Left ventricle myocardium superior (tissue), 1 donor: ENCODE measurements at regions not wholly inside any gene's neighbourhood (a gene's known extent, or its start where the extent isn't known, plus 50 kb on each side); places are given as distances from the start of the nearest gene placed in this dataset.
"Not testable (repeated sequence)": the region's sequence is repeated elsewhere in the genome, so short reads cannot be mapped to it uniquely, and the experiment has no call there.

Experiments
- ATAC-seq: fragments of 200-7000 bp; cut with Tn5 transposase; one replicate; pipeline ENCODE4 v1.9.1; 2020; ENCODE audit warnings: mild to moderate bottlenecking, moderate library complexity
- DNase-seq: peaks from one replicate; pipeline ENCODE4 v3.0.0-alpha.2; 2020
- intact Hi-C: fragments of 100-400 bp; cut with micrococcal nuclease; formaldehyde crosslinking; loops from one replicate; pipeline ENCODE4 v1.11.0; 2022
- donor health status: DM: no; HTN: yes; CAD: no; lungs with severe emphysema.

DNA sequence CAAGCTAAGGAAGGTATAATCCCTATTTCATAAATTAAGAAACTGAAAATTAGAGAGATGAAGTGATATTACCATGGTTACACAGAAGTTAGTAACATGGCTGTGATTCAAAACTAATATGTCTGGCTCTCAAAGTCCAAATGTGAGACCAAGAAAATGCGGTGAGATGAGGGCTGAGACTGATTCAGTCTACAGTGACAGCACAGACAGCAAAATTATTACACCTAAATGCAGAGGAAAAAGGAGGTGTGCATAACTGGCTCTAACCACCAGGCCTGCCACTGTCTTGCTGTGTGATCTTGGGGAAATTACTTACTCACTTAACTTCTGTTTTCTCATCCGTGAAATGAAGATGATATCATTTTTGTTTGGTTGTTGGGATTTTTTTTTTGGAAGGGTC lies 270.0 kb upstream of the SOX9 start:
- ATAC-seq (no peak), DNase-seq (no peak)
- intact Hi-C loops: no loop called here

DNA sequence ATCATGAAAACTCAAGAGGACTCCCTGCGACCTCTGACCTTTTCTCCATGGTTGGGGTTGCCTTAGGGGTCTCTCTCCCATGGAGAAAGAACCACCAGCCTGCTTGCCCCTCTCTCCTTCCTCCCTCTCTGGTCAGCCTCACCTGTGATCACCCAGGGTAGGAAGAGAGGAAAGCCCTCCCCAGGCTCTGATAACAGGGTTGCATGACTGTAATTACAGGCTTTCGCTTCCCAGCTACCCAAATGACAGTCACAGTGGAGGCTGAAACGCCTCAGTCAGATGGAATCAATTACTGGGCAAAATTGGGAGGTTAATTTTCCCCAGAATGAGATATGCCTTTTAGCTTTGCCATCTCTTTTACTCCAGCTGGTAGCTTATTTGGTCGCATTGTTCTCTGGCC lies 265.8 kb upstream of the SOX9 start:
- DNase-seq (no peak), ATAC-seq (no peak)
- intact Hi-C loops: no loop called here

DNA sequence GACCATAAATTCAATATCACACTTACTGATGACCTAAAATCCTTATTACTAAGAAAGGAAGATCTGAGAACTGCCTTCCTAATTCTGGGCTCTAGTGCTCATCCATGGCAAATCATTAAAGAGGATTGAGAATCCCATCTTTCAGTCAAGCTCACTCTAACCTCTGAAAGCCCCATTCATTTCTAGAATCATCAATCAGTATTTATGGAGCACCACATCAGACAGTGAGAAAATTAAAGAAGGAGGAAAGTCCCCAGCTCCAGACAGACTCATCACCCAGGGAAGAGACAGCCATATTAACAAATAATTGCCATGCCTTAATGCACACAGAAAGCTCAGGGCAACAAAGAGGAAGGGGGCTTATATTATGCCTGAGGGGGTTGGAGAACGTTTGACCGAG lies 256.1 kb upstream of the SOX9 start:
- intact Hi-C loops: no loop called here
- DNase-seq: no peak
- no peak for ATAC-seq

DNA sequence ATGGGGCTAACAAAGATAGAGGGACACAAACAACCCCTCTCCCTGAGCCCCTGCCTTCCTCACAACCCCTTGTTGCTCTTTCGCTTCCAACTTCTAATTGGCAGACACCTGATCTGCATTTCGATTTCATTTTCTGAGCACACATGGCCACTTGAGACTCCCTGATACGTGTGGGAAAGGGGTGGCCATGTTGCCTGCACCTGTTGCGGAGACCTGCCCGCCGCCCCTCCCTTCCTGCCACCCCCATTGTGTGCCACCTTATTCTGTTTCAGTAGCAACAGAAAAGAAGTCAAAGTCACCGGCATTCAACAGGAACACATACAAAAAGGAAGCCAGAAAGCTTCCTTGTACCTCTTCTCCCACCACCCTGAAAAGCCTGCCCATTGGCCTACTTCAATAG lies 254.7 kb upstream of the SOX9 start:
- no peak for DNase-seq
- intact Hi-C loops: no loop called here
- ATAC-seq: no peak

DNA sequence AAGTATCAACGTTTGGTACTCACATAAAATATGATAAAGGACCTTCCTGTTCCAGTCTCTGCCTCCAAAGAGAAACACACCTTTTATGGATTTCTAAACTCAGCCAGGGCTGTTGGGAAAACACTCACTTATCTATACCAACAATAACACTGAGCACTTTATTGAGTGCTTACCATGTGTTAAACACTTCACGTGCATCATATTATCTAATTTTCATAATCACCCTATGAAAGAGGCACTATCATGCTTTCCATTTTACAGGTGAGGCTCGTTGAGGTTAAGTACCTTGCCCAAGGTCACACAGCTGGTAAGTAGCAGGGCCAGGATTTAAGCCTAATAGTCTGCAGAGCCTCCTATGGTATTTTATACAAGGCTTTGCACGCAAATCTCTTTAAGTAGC lies 251.5 kb upstream of the SOX9 start:
- DNase-seq: no peak
- no peak for ATAC-seq
- intact Hi-C loops: no loop called here

DNA sequence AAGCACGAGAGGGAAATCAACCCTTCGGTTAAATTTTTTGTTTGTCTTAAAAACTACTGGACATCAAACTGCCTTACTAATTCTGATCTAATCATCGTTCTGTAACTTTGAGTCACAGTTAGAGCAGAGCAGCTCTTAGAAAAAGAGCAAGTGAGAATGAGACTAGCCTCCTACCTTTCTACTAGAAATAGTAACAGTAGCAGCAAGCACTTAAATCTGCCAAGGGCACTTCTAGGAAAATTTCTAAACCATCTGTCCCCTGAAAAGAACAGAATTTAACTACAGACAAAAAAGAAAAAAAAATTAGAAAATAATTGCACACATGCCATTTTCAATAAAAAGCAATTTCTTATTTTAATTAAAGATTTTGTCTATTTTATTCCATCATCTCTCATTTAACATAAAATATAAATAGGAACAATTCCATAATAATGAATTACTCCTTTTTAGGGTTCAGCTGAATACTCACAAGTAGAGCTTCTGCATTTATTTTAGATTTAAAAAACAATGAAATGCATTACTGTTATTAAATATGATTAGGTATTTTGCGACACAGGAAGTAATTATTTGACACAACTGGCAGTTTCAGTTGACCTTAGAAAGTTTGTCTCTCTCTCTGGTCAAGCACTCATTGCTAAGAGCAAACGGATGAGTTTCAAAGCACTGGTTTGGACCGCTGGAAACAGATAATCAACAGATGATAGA lies 250.8 kb upstream of the SOX9 start:
- ATAC-seq: no peak
- intact Hi-C loops: no loop called here
- no peak for DNase-seq

DNA sequence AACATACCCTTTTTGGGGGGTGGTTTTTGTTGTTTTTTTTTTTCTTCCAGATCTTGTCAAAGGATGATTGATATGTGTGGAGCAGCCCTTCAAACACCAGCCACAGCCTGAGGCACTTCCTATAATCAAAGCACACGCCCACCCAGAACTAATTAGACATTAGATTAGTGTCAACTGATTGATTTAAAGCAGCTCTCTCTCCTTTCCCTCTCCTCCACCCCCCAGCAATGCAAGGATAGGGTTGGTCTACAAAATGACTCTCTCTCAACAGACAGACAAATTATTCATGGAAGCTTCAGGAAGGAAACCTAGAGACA lies 250.3 kb upstream of the SOX9 start:
- intact Hi-C loops: no loop called here
- no peak for ATAC-seq
- DNase-seq: no peak

DNA sequence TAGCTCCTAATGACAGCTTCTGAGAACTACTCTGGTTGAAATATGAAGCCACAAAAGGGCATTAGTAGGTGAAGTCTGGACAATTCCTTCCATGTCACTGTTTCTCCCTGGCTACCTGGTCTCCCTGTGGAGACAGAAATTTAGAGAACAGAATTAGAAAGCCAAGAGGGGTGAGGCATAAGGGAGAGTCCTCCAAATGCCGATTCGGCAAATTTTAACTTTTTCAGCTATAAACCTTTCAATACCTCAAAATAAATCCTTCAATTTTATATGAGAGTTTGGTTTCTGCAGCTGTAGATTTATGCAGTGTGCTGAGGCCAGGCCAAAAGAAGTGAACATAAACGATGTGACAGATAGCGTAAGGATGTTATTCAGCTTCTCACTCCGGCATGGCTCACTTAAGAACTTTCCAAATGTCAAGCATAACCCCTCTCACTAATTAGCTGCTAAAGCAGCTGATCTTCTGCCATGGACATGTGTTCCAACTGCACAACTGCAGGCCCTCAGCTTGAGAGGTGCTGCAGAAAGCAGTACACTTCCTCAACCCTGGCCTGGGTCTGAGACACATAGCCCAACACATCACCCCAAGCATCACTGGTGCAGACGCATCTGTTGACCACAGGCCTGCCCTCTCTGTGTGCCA lies 247.9 kb upstream of the SOX9 start:
- DNase-seq (no peak), ATAC-seq (no peak)
- intact Hi-C loops: no loop called here

DNA sequence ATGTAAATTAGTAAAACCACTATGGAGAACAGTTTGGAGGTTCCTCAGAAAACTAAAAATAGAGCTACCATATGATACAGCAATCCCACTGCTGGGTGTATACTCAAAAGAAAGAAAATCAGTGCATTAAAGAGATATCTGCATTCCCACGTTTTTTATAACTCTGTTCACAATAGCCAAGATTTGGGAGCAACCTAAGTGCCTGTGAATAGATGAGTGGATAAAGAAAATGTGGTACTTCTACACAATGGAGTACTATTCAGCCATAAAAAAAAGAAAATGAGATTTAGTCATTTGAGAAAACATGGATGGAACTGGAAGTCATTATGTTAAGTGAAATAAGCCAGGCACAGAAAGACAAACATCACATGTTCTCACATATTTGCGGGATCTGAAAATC lies 246.0 kb upstream of the SOX9 start:
- DNase-seq, ATAC-seq, intact Hi-C loops: not testable (repeated sequence)

DNA sequence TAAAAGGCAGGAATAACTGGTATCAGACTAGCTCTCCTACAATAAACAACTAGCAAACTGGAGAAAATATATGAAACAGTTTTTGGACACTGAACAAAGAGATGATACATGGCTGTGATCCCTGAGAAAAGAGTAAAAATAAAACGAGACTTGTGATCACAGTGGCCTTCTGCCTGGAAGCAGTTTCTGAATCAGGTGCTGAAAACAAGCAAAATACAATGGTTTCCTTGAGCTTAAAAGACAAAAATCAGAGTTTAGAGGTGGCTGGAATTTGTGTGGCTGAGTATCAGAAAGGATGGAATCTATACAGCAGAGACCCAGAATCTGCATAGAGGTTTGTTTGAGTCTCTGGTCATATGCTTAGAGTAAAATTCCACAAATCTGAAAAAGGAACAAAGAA lies 242.5 kb upstream of the SOX9 start:
- ATAC-seq (no peak), DNase-seq (no peak)
- intact Hi-C loops: no loop called here

DNA sequence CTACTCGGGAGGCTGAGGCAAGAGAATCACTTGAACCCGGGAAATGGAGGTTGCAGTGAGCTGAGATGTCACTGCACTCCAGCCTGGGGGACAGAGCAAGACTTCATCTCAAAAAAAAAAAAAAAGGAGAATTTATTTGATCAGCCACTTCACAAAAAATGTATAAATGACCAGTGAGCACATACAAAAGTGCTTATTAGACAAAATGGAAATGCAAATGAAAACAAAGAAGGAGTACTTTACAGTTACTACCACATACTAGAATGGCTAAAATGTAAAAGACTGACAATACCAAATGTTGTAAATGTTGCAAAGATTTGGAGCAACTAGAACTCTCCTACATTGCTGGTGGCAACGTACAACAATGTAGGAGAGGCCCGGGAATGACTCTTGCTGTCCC lies 241.8 kb upstream of the SOX9 start:
- intact Hi-C loops: no loop called here

DNA sequence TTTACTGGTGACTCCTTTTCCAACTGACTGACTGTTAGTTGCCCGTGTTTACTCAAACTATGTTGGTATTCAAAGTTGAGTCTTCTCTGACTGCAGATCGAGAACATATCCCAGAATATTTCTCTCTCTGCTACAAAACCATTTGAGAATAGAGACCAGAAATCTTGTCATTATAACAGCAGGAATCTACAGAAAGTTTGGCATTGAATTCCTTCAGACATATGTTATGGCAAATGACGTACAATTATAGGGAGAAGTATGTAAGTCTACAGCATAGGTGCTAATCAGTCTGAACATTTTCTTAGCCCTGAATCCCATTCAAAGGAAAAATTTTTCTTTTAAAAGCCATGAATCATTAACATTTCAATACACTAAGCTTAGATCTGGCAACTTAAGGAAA lies 239.8 kb upstream of the SOX9 start:
- DNase-seq: no peak
- ATAC-seq: no peak
- intact Hi-C loops: no loop called here

More for the DNA sequence above, 241.8 kb upstream of the SOX9 start:
- ATAC-seq: no peak
- DNase-seq: no peak

DNA sequence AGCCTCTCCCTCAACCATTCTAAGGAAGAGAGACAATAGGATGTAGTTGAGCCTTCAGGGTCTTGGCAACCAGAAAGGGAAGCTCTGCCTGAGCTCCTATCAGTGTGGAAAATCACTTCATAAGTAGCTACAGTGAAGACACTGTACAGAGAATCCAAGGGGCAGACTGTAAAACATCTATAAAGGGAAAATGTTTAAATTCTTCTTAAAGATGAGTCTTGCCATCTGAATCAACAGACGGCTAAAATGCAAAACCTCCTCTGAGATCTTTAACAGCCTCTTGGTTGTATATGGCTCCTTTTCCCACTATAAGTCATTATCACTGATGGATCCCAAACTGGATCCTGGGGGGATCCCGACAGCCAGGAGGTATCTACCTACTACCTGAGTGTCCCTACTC lies 239.2 kb upstream of the SOX9 start:
- ATAC-seq (no peak), DNase-seq (no peak)
- intact Hi-C loops: no loop called here

DNA sequence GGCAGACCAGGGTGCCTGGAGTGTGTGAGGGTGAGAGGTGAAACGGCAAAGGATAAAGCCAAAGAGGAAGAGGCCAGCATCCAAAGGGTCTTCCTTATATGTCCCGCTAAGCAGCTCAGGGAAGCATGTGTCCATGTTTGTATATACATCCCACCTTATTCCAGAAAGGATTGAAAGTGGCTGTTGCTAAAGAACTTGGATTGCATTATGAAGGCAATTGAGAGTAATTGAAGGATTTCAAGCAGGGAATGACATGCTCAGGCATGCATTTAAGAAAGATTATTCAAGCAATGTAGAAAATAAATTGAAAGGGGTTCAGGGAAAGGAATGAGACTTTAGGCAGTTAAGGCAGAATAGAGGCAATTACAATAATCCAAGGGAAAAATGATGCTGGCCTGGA lies 237.6 kb upstream of the SOX9 start:
- DNase-seq (no peak), ATAC-seq (no peak)
- intact Hi-C loops: no loop called here

DNA sequence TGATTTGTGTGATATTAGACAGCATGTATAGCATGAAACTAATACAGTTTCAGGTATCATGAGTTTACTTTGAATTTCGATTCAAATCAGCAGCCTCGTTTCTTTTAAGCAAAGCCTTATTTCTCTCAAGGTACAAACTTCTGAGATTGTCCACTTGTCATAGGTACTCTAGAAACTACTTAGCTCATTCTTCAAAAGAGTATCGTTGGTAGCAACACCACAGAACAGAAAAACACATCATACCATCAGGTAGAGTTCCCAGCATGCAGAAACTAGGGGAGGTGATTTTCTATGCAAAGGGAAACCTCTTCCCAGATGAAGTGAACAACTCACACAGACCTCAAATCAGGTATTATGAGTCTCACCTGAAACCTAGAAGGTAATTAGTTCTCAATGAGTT lies 237.0 kb upstream of the SOX9 start:
- intact Hi-C loops: no loop called here
- DNase-seq (no peak), ATAC-seq (no peak)

DNA sequence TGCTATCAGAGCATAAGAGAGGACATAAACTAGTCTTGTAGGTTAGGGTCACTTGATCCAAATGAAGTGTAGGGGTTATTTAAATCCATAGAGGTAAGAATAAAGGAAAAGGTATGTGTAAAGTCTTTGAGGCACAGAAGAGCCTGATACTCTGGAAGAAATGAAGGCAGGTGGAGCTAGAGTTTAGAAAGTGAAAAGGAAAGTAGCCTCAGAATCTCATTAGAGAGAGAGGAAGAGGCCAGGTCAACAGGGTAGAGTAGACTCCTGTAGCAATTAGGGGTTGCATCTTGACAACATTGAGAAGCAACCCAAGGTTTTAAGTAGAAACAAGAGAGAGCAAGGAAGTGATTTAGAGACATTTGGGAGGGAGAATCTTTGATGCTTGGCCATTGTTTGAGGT lies 235.2 kb upstream of the SOX9 start:
- DNase-seq (no peak), ATAC-seq (no peak)
- intact Hi-C loops: no loop called here

DNA sequence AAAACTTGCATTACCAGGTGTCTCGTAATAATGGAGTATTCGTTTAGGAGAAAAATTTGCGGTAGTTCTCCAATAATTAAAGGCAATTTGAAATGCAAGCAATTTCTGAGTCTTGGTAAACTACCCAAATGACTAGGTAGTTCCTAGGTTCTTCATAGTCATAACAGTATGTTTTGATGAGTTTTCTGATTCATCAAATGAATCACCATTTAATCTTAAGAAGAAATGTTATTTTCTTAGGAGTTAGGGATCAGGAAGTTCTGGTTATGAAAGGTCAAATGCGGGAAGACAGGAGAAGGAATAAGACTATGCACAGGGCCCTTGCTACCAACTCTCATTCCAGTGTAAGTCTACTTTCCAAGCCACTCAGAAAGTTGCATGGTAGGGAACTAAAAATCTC lies 221.5 kb upstream of the SOX9 start:
- ATAC-seq (no peak), DNase-seq (no peak)
- intact Hi-C loops: no loop called here

DNA sequence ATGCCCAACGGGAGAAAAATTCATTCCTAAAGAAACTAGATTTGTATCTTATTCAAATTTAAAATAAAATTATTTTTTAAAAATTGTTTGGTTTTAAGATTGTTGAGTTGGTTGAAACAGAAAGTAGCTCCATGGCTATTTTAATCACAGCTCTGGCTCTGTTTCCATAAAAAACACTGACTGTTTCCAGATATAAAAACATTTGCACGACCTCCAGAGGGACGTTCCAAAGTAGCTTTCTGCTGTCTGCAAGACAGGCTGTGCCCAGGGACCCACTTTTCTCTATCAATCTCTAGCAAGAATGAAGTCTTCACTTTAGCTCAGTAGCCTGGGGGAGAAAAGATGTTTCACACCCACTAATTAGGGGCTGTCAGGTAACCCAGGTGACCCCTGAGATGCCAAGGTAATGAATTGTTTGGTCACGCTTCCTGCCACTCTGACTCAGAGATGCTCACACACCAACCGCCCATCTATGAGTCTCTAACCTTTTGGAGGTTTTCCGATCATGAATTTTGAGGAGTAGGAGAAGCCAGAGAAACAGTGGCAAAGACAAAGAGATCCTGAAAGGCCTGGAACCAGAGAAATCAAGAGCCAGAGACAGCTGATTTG lies 220.1 kb upstream of the SOX9 start:
- no peak for ATAC-seq
- intact Hi-C loops: no loop called here

DNA sequence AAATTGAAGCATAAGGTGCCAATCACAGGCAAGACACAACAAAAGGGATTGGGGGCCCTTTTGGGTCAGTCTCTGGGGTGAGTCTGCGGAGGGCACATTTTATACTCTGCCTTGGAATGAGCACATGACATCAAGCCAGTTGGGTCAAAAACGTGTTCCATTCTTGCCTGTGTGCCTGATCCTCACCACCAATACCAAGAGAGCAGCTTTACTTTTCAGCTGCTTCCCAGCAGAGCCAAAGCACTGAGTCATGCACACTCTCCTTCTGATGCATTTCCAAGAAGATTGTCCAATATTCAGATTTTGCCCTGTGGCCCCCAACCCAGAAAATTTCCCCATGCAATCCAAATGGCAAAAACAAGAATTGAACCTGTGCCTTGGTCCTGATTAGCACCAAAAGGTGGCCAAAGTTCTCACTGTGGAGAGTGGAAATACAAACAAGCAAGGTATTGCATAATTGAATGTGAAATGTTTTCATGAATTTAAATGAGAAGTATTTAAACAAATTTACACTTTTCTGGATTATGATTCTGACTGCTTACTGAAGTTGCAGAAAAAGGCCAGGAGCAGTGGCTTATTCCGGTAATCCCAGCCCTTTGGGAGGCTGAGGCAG lies 217.8 kb upstream of the SOX9 start:
- DNase-seq (no peak), ATAC-seq (no peak)
- intact Hi-C loops: no loop called here

More for the DNA sequence above, 220.1 kb upstream of the SOX9 start:
- DNase-seq: no peak

DNA sequence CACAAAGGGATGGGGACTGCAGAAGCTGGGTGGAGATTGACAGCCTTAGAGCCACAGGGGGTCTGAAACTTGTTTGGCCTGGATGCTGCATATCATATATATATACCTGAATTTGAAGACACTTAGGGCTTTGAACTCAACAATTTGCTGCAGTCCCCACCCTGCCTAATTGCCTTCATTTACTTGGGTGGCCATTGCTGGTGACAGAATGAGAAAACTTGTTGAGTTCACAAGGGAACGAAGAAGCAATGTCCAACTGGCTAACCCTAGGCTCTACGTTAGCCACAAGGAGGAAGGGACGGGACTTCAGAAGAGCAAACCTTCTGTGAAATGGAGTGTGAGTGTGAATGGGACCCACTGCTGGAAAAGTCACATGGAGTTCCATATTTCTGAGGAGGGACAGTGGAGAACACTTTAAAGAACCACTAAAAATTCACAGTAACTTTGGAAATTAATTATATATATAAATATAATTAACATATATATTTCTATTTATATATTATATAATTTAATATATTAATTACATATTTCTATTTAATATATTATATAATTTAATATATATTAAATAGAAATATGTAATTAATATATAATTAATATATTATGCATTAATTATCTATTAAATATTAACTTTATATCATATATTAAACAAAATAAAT lies 215.3 kb upstream of the SOX9 start:
- DNase-seq (no peak), ATAC-seq (no peak)
- intact Hi-C loops: no loop called here
